Activated CD4-positive, alpha-beta T cell treated with anti-CD3 and anti-CD28 coated beads, Interleukin-2, Interleukin-4, amounts not matched to agents 100 ng/mL and 50 ng/mL, durations not matched to agents 16 hours and 8 hours (primary cell): ENCODE measurements at regions not wholly inside any gene's neighbourhood (a gene's known extent, or its start where the extent isn't known, plus 50 kb on each side); places are given as distances from the start of the nearest gene placed in this dataset.
"Not testable (repeated sequence)": the region's sequence is repeated elsewhere in the genome, so short reads cannot be mapped to it uniquely, and the experiment has no call there.

Source experiments
- DNase-seq: peaks from one replicate; pipeline ENCODE4 v3.0.0-alpha.2; 2020; ENCODE audit warnings: low spot score

- no peak for DNase-seq
Observed at GRCh38 chr1:213464786-213465460, 413.9 kb downstream of the RPS6KC1 start.

- no peak for DNase-seq
Observed at GRCh38 chr1:213466541-213466940, 415.5 kb downstream of the RPS6KC1 start.

- no peak for DNase-seq
Observed at GRCh38 chr1:213474054-213474453, 423.0 kb downstream of the RPS6KC1 start.

- no peak for DNase-seq
Observed at GRCh38 chr1:213481395-213481794, 430.4 kb downstream of the RPS6KC1 start.

- DNase-seq = no peak
Observed at GRCh38 chr1:213484333-213484732, 433.3 kb downstream of the RPS6KC1 start.

- no peak for DNase-seq
Observed at GRCh38 chr1:213484758-213485157, 433.7 kb downstream of the RPS6KC1 start.

GRCh38 chr1:213486488-213486887 lies 435.4 kb downstream of the RPS6KC1 start:
- no peak for DNase-seq

- DNase-seq = no peak
Observed at GRCh38 chr1:213491468-213491867, 440.4 kb downstream of the RPS6KC1 start.

- no peak for DNase-seq
Observed at GRCh38 chr1:213492161-213493041, 441.4 kb downstream of the RPS6KC1 start.

- DNase-seq = no peak
Observed at GRCh38 chr1:213499444-213499843, 448.4 kb downstream of the RPS6KC1 start.

- DNase-seq = no peak
Observed at GRCh38 chr1:213507472-213508223, 456.6 kb downstream of the RPS6KC1 start.

- no peak for DNase-seq
Observed at GRCh38 chr1:213511173-213511572, 460.1 kb downstream of the RPS6KC1 start.

- DNase-seq = no peak
Observed at GRCh38 chr1:213512316-213512715, 461.3 kb downstream of the RPS6KC1 start.

- no peak for DNase-seq
Observed at GRCh38 chr1:213513006-213513405, 462.0 kb downstream of the RPS6KC1 start.

- not testable (repeated sequence) for DNase-seq
Observed at GRCh38 chr1:213514408-213515179, 463.6 kb downstream of the RPS6KC1 start.

GRCh38 chr1:213519098-213519497 lies 468.1 kb downstream of the RPS6KC1 start:
- no peak for DNase-seq

- no peak for DNase-seq
Observed at GRCh38 chr1:213521206-213521605, 466.6 kb upstream of the PROX1 start.

- no peak for DNase-seq
Observed at GRCh38 chr1:213523781-213524398, 463.9 kb upstream of the PROX1 start.

GRCh38 chr1:213526306-213526705 lies 461.5 kb upstream of the PROX1 start:
- DNase-seq = no peak

- DNase-seq = no peak
Observed at GRCh38 chr1:213530611-213531320, 457.0 kb upstream of the PROX1 start.
